Astrocyte of the cerebellum (primary cell): ENCODE measurements at regions not wholly inside any gene's neighbourhood (a gene's known extent, or its start where the extent isn't known, plus 50 kb on each side); places are given as distances from the start of the nearest gene placed in this dataset.

ENCODE experiments used
- DNase-seq: peaks from one replicate; pipeline ENCODE4 v3.0.0-alpha.2; 2011; ENCODE audit warnings: low read depth
- H3K4me3 ChIP-seq: 2 replicates; pipeline ENCODE4 v1.5.1; 2011; ENCODE audit warnings: mild to moderate bottlenecking, low read depth, low read length, moderate library complexity
- in situ Hi-C: cut with HindIII; loops from 2 replicates; pipeline ENCODE4 v1.10.0; 2017; ENCODE audit warnings: low sequenced_read_pairs
- TF ChIP-seq, protein P1 (sequence below): IDR thresholded peaks from 2 replicates; pipeline ENCODE4 v1.5.1; 2012; ENCODE audit warnings: low read length, low read depth, moderate library complexity, mild to moderate bottlenecking; ENCODE audit errors: missing control alignments

DNA sequence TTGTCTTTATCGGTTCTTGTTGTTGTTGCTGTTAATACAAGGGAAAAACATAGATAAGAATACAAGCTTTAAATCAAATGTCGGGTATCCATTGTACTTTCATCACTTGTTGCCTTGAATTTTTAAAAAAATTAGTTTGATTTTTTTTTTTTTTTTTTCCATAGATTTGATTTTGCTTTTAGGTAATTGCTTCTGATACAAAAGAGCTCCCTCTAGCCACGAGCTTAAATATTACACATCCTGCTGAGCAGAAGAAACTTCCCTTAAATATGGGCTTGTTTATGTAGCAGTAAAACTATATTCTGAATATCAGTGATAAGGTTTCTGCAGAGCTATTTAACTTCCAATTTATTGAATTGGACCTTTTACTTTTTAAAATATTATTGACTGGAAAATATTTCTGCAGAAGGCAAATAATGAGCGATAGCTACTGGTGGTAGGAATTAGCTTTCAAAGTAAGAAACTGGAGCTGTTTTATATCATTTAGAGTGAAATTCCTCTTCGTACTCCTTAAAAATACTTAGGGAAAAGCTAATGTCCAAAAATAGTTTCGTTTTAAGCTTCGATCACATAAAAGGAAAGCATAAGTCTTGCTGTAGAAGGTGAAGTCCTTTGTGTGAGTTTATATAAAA lies 216.9 kb downstream of the POLR1F start:
- H3K4me3 ChIP-seq = no peak overlapping the region
- in situ Hi-C loops = no loop called here
- TF ChIP-seq, protein P1, sequence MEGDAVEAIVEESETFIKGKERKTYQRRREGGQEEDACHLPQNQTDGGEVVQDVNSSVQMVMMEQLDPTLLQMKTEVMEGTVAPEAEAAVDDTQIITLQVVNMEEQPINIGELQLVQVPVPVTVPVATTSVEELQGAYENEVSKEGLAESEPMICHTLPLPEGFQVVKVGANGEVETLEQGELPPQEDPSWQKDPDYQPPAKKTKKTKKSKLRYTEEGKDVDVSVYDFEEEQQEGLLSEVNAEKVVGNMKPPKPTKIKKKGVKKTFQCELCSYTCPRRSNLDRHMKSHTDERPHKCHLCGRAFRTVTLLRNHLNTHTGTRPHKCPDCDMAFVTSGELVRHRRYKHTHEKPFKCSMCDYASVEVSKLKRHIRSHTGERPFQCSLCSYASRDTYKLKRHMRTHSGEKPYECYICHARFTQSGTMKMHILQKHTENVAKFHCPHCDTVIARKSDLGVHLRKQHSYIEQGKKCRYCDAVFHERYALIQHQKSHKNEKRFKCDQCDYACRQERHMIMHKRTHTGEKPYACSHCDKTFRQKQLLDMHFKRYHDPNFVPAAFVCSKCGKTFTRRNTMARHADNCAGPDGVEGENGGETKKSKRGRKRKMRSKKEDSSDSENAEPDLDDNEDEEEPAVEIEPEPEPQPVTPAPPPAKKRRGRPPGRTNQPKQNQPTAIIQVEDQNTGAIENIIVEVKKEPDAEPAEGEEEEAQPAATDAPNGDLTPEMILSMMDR = peak; percentile 19
- DNase-seq = no peak

DNA sequence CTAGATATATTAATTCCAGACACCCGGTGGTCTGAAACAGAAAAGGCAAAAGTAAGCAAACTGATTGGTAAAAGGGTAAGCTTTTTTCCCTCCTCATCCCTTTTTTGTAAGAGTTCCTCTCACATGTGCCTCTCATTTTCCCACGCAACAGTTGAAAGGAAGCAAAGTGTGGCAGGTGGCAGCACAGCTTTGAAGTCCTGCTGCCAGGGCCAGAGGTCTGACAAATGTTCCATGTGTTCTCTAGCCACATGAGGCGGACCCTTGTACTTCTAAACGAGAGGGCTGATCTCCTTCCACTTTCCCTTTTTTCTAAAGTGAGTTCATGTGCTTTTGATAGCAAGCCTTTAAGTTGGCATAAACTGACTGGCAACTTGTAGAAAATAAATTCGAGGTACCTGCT lies 217.5 kb downstream of the POLR1F start:
- TF ChIP-seq, protein P1 = no peak
- in situ Hi-C loops = no loop called here
- no peak for DNase-seq
- H3K4me3 ChIP-seq = no peak overlapping the region

DNA sequence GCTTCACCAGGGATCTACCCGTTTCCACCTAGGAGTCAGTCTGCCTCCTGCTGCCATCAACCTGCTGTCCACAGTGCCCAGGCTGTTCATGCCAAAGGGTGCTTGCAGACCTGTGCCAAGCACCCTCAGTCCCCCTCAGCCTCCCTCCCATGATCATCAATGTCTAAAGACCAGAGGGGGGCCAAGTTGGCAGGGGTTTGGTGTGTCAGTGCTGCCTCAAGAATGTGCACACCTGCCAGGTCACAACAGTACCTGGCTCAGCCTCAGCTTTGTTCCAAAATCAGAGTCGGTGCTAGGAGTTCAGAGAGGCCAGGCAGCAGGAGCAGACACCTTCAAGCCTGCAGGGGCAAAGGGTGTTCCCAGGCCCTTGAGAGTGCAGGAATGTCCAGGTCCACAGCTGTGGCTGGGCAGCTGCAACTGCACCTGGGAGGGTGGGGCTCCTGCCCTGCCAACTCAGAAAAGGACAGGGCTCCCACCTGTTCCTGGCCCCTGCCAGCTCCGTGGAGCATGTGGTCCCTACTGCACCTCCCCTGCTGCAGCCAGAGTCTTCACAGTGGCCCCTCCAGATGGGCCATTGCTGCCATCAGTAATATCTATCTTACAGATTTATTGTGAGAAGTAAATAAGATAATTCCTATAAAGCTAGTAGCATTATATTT lies 219.5 kb downstream of the POLR1F start:
- TF ChIP-seq, protein P1 = no peak
- DNase-seq = no peak
- no peak overlapping the region for H3K4me3 ChIP-seq
- in situ Hi-C loops = no loop called here

DNA sequence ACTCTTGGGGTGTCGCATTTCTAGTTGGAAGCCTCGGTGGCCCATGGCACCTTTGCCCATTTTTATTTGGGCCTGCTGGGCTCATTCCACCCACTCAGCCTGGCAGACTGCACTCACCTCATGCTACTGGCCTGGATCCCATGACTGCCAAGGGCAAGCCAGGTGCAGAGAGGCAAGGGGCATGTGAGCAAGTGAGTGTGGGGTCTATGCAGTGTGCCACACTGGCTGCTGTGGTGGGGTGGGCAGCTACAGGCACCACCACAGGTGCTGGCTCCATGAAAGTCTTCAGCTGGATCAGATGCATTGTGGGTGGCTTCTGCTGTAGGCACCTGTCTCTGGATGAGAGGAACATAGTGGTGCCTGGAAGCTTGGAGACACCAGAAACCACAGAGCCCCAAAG lies 220.8 kb downstream of the POLR1F start:
- H3K4me3 ChIP-seq = no peak overlapping the region
- DNase-seq = no peak
- in situ Hi-C loops = no loop called here
- TF ChIP-seq, protein P1 = no peak

DNA sequence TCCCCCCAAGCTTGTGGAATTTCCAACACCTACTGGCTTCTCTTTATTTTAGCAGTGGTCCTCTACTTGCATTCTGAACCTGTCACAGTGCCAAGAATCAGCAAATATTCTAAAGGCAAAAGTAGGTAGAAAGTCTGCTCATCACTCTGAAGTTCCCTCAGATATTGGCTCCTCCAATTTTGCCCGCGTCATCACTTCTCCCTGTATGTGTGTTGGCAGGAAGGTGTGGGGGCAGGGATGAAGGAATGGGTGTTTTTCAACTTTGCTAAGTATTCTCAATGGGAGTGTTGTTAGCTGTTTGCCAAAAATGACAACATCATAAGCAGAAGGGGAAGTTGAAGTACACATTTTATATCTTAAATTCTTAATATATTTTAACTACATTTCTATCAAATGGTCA lies 226.2 kb downstream of the POLR1F start:
- TF ChIP-seq, protein P1 = no peak
- no peak for DNase-seq
- in situ Hi-C loops = no loop called here
- no peak overlapping the region for H3K4me3 ChIP-seq

DNA sequence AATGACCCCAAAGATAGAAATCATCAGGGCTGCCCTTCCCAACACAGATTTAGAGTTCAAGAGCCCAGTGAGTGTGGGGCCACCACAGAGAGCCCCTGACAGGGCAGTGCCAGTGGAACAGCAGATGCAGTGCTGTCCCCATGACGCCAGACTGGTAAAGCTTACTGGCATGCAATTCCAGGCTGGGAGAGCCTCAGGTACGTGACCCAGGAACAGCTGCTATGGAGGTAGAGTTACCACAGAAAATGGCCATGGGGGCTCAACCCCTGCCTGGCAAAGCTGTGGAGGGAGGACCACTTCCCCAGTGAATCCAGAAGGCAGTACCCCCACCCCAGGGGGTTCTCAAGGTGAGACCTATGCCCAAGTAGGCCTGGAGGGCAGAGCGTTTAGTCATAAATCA lies 228.5 kb downstream of the POLR1F start:
- no peak for DNase-seq
- in situ Hi-C loops = no loop called here
- TF ChIP-seq, protein P1 = no peak
- no peak overlapping the region for H3K4me3 ChIP-seq
